SU-DHL-6 (cell line): ENCODE measurements at regions not wholly inside any gene's neighbourhood (a gene's known extent, or its start where the extent isn't known, plus 50 kb on each side); places are given as distances from the start of the nearest gene placed in this dataset.

Source experiments
- H2AFZ ChIP-seq: fragments of 200-600 bp; sonication (generic); 2 replicates; pipeline ENCODE4 v1.6.1; 2014; ENCODE audit warnings: low read depth, mild to moderate bottlenecking, moderate library complexity, mixed read lengths, antibody characterized with exemption, low read length; ENCODE audit not compliant: severe bottlenecking
- H3F3A ChIP-seq: fragments of 200-600 bp; shearing (Covaris generic); 2 replicates; pipeline ENCODE4 v1.6.0; 2016; ENCODE audit warnings: antibody characterized with exemption, mild to moderate bottlenecking; ENCODE audit not compliant: insufficient read depth
- H3K27ac ChIP-seq: fragments of 200-600 bp; sonication (generic); 2 replicates; pipeline ENCODE4 v1.5.1; 2016; ENCODE audit warnings: low read depth, mild to moderate bottlenecking, low read length, moderate library complexity, mixed read lengths
- H3K27me3 ChIP-seq: fragments of 200-600 bp; sonication (generic), shearing (Covaris generic); 2 replicates; pipeline ENCODE4 v1.6.0; 2014; ENCODE audit warnings: mild to moderate bottlenecking, low read length
- H3K36me3 ChIP-seq: fragments of 200-600 bp; sonication (generic); 2 replicates; pipeline ENCODE4 v1.6.1; 2014; ENCODE audit warnings: mild to moderate bottlenecking, low read length, mixed read lengths
- H3K4me2 ChIP-seq: fragments of 300-600, 200-600 bp; shearing (Covaris generic), sonication (generic); 2 replicates; pipeline ENCODE4 v1.6.0; 2014; ENCODE audit warnings: low read length, low read depth, mild to moderate bottlenecking; ENCODE audit not compliant: poor library complexity, severe bottlenecking
- H3K4me3 ChIP-seq: fragments of 200-600 bp; sonication (generic); 2 replicates; pipeline ENCODE4 v1.5.1; 2014; ENCODE audit warnings: antibody characterized with exemption, low read length, mild to moderate bottlenecking, mixed read lengths; ENCODE audit not compliant: insufficient read depth, poor library complexity, severe bottlenecking
- H3K79me2 ChIP-seq: fragments of 200-600 bp; sonication (generic); 2 replicates; pipeline ENCODE4 v1.6.1; 2014; ENCODE audit warnings: mild to moderate bottlenecking, low read length, moderate library complexity; ENCODE audit not compliant: insufficient read depth
- H3K9ac ChIP-seq: fragments of 200-600 bp; sonication (generic); 2 replicates; pipeline ENCODE4 v1.7.0; 2014; ENCODE audit warnings: mild to moderate bottlenecking, low read length
- H3K9me2 ChIP-seq: fragments of 200-600 bp; sonication (generic); replicated peaks from 2 replicates; pipeline ENCODE4 v1.6.1; 2014; ENCODE audit warnings: low read length; ENCODE audit not compliant: insufficient read depth
- H3K9me3 ChIP-seq: fragments of 200-600 bp; sonication (generic); 2 replicates; pipeline ENCODE4 v1.6.1; 2014; ENCODE audit warnings: low read length, mixed read lengths; ENCODE audit not compliant: insufficient read depth
- H4K20me1 ChIP-seq: fragments of 200-600 bp; sonication (generic); 2 replicates; pipeline ENCODE4 v1.6.1; 2014; ENCODE audit warnings: low read depth, mild to moderate bottlenecking, antibody characterized with exemption, low read length, moderate library complexity, mixed read lengths
- EZH2phosphoT487 ChIP-seq: fragments of 200-600 bp; sonication (generic), shearing (Covaris generic); conservative IDR thresholded peaks from 2 replicates; pipeline ENCODE4 v1.6.1; 2018; ENCODE audit warnings: mild to moderate bottlenecking, antibody characterized with exemption, low read length, moderate library complexity, mixed read lengths
- TF ChIP-seq, protein P1 (sequence below): fragments of 200-600 bp; sonication (generic); IDR thresholded peaks from one replicate; pipeline ENCODE4 v1.5.1; 2017; ENCODE audit warnings: antibody characterized with exemption, mild to moderate bottlenecking, low read length, moderate library complexity; ENCODE audit not compliant: insufficient read depth, poor library complexity, severe bottlenecking

DNA sequence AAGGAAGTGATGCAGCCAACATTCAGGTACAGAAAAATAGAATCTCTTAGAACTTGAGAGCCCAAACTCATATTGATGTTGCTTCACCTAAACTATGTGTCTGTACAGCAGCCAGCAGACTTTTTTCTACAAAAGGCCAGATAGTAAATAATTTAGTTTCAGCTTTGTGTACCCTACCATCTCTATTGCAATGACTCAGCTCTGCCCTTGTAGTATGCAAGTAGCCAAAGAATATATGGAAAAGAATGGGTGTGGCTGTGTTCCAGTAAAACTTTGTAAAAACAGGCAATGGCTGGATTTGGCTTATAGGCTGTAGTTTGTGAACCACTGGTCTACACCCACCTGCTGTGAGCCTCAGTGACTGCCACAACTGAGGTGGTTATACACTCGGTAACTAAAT, 392.5 kb upstream of the RARB start:
- TF ChIP-seq, protein P1, sequence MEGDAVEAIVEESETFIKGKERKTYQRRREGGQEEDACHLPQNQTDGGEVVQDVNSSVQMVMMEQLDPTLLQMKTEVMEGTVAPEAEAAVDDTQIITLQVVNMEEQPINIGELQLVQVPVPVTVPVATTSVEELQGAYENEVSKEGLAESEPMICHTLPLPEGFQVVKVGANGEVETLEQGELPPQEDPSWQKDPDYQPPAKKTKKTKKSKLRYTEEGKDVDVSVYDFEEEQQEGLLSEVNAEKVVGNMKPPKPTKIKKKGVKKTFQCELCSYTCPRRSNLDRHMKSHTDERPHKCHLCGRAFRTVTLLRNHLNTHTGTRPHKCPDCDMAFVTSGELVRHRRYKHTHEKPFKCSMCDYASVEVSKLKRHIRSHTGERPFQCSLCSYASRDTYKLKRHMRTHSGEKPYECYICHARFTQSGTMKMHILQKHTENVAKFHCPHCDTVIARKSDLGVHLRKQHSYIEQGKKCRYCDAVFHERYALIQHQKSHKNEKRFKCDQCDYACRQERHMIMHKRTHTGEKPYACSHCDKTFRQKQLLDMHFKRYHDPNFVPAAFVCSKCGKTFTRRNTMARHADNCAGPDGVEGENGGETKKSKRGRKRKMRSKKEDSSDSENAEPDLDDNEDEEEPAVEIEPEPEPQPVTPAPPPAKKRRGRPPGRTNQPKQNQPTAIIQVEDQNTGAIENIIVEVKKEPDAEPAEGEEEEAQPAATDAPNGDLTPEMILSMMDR: no peak
- no peak for TF ChIP-seq EZH2phosphoT487
- Histone ChIP-seq H3K36me3 (no peaks in the 10 kb centered on the region), H3K4me3 (no peak overlapping the region), H3K4me2 (no peak overlapping the region), H3F3A (no peaks in the 10 kb centered on the region), H3K9ac (no peak overlapping the region), H3K27ac (no peak overlapping the region), H3K27me3 (no peaks in the 10 kb centered on the region), H3K79me2 (no peaks in the 10 kb centered on the region), H3K9me3 (no peaks in the 10 kb centered on the region), H4K20me1 (no peaks in the 10 kb centered on the region), H2AFZ (no peak overlapping the region), H3K9me2 (no peaks in the 10 kb centered on the region)

DNA sequence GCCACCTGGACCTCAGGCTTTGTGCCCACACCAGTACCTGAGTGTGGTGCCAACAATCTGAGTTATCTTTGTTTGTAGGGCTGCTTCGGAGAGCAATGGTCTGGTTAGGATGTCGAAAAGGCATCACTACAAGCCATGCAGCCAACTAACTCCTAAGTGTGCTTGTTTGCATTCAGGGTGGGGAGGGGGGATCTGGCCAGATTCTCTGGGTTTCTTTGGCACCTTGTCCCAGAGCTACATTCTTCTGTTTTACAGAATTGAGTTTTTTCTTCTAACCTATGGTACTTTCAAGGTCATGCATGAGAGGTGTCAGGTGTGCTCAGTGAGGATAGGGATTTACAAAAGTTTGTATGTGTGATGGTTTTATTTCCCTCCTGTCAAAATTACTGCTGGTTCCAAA, 391.4 kb upstream of the RARB start:
- Histone ChIP-seq H3K4me2 (no peak overlapping the region), H3K27ac (no peak overlapping the region), H3K36me3 (no peaks in the 10 kb centered on the region), H2AFZ (no peak overlapping the region), H3K9me2 (no peaks in the 10 kb centered on the region), H3F3A (no peaks in the 10 kb centered on the region), H3K4me3 (no peak overlapping the region), H4K20me1 (no peaks in the 10 kb centered on the region), H3K9ac (no peak overlapping the region), H3K79me2 (no peaks in the 10 kb centered on the region), H3K9me3 (no peaks in the 10 kb centered on the region), H3K27me3 (no peaks in the 10 kb centered on the region)
- no peak for TF ChIP-seq EZH2phosphoT487
- TF ChIP-seq, protein P1: no peak

DNA sequence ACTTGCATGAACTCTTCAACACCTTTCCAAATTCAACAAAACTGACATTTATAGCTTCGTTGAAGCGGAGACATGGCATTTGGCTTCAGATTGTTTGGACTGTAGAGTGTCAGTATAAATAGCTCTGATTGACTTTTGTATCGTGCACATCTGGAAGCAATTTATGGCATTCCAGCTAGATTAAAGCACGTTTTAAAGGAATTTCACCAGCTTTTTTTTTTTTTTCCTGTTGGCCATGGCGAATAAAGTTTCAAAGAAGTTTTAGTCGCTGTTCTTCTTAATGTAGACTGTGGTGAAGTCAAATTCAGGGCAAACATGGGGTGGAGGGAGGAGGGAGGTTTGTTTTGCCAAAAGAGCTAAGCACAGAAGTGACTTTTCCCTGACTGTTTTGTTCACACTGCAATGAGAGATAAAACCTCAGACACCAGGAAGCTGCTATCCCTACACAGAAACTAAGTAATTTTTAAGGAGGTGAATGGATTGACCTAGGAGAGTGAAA, 391.0 kb upstream of the RARB start:
- no peaks in the 10 kb centered on the region for H3K9me3 ChIP-seq
- no peak for TF ChIP-seq EZH2phosphoT487
- TF ChIP-seq, protein P1: no peak
- no peaks in the 10 kb centered on the region for H3K9me2 ChIP-seq
- no peak overlapping the region for H3K4me2 ChIP-seq
- H3K79me2 ChIP-seq: no peaks in the 10 kb centered on the region
- H2AFZ ChIP-seq: no peak overlapping the region
- no peak overlapping the region for H3K9ac ChIP-seq
- H4K20me1 ChIP-seq: no peaks in the 10 kb centered on the region
- H3K36me3 ChIP-seq: no peaks in the 10 kb centered on the region
- H3K27me3 ChIP-seq: no peaks in the 10 kb centered on the region
- no peak overlapping the region for H3K4me3 ChIP-seq
- no peaks in the 10 kb centered on the region for H3F3A ChIP-seq
- H3K27ac ChIP-seq: no peak overlapping the region

DNA sequence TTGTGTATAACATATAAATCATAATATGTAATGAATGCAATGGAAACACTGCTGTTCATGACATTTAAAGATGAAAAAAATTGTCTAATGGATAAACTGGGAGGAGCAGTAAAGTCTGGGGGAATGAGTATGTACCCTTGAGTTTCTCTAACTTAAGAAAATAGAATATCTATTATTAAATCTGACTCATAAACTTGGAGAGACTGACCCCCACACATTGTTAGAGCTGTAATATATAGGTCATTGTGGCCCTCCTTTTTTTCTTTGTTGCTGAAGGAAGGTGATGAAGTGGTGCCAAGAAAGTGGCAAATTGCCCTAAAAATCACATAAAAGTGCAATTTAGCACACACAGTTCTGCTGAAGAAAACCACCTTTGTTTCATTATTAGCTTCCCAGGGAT, 389.8 kb upstream of the RARB start:
- H4K20me1 ChIP-seq: no peaks in the 10 kb centered on the region
- no peaks in the 10 kb centered on the region for H3K36me3 ChIP-seq
- H3K9me2 ChIP-seq: no peaks in the 10 kb centered on the region
- no peaks in the 10 kb centered on the region for H3K27me3 ChIP-seq
- H3K9me3 ChIP-seq: no peaks in the 10 kb centered on the region
- H3K4me3 ChIP-seq: no peak overlapping the region
- no peak overlapping the region for H3K27ac ChIP-seq
- no peaks in the 10 kb centered on the region for H3F3A ChIP-seq
- H3K9ac ChIP-seq: no peak overlapping the region
- H2AFZ ChIP-seq: no peak overlapping the region
- H3K79me2 ChIP-seq: no peaks in the 10 kb centered on the region
- TF ChIP-seq EZH2phosphoT487: no peak
- TF ChIP-seq, protein P1: no peak
- no peak overlapping the region for H3K4me2 ChIP-seq
